GM10248 (cell line): ENCODE measurements at regions not wholly inside any gene's neighbourhood (a gene's known extent, or its start where the extent isn't known, plus 50 kb on each side); places are given as distances from the start of the nearest gene placed in this dataset.

ENCODE experiments used
- CTCF ChIA-PET: fragments of 300-600 bp; sonication (Branson Sonifier 250); formaldehyde crosslinking; extraction: SDS; loops from one replicate; lab custom pipeline; 2021; ENCODE audit warnings: antibody characterized with exemption; lab: Yijun Ruan, JAX
- POLR2A ChIA-PET: fragments of 350-650 bp; sonication (Branson Sonifier 250); formaldehyde crosslinking; extraction: SDS; loops from one replicate; lab custom pipeline; 2020; ENCODE audit warnings: antibody characterized with exemption; lab: Yijun Ruan, JAX
- DNase-seq: peaks from one replicate; pipeline ENCODE4 v3.0.0; 2012; ENCODE audit errors: extremely low spot score
- TF ChIP-seq, protein P1 (sequence below): IDR thresholded peaks from 2 replicates; pipeline ENCODE4 v1.5.1; 2012; ENCODE audit warnings: mild to moderate bottlenecking, low read depth; ENCODE audit errors: extremely low read depth, missing control alignments, control extremely low read depth

DNA sequence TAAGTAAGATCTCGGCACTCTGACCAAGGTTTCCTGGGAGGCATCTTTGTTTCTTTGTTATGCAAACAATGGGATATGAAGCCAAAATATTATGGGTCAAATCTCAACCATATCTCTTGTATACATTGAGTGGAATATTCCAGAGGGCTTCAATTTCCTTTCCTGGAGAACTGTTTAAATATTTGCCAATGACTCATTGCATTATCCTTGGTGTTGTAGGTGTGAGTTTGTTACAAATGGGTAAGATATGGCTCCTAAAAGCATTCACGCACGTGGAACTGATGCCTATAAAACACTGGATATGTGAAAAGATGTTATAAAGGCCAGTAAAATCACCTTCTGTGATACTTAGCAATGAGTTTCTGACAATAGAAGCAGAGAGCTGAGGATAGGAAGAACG is 150.5 kb upstream of the WDR1 start:
- TF ChIP-seq, protein P1, sequence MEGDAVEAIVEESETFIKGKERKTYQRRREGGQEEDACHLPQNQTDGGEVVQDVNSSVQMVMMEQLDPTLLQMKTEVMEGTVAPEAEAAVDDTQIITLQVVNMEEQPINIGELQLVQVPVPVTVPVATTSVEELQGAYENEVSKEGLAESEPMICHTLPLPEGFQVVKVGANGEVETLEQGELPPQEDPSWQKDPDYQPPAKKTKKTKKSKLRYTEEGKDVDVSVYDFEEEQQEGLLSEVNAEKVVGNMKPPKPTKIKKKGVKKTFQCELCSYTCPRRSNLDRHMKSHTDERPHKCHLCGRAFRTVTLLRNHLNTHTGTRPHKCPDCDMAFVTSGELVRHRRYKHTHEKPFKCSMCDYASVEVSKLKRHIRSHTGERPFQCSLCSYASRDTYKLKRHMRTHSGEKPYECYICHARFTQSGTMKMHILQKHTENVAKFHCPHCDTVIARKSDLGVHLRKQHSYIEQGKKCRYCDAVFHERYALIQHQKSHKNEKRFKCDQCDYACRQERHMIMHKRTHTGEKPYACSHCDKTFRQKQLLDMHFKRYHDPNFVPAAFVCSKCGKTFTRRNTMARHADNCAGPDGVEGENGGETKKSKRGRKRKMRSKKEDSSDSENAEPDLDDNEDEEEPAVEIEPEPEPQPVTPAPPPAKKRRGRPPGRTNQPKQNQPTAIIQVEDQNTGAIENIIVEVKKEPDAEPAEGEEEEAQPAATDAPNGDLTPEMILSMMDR, result no peak

DNA sequence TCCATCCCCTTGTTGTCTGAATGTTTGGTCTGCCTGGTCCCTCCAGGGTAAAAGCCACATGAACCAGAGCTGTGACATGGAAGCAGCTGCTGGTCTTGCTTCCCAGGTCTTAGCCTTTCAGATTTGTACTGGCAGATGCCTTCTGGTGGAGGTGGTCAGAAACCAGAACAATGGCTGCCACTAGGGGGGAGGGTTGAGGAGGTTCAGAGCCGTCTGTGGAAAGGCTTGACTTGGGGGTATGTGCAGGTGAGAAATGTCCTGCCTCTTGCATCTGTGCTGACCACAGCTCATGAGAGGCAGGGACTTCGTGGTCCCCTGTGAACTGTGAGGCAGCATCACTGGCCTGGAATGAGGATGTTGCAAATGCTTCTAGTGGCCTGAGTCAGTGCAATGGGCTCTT is 144.2 kb upstream of the WDR1 start:
- TF ChIP-seq, protein P1, result no peak
- POLR2A ChIA-PET, result no interaction called here
- CTCF ChIA-PET, result no interaction called here
- no peak for DNase-seq

More for the DNA sequence above, 150.5 kb upstream of the WDR1 start:
- POLR2A ChIA-PET, result no interaction called here
- CTCF ChIA-PET, result no interaction called here
- no peak for DNase-seq

DNA sequence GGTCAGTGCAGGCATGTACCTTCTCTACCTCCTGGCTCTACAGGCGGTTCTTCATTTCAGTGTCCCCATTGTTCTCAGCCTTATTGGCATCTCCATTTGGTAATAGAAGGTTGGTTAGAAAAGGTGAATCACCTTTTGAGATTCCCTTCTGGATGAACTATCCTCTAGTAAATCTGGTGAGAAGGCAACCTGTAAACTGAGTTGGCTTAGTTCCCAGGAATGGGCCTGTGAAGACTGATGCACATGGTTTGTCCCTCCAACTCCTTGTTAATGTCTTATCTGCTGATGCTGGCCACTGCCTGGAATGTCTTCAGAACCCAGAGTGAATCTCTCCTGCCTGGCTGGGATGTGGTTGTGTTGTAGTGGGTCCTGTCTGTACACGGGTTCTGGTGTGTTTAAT is 143.4 kb upstream of the WDR1 start:
- POLR2A ChIA-PET, result no interaction called here
- no peak for DNase-seq
- CTCF ChIA-PET, result no interaction called here
- TF ChIP-seq, protein P1, result no peak

DNA sequence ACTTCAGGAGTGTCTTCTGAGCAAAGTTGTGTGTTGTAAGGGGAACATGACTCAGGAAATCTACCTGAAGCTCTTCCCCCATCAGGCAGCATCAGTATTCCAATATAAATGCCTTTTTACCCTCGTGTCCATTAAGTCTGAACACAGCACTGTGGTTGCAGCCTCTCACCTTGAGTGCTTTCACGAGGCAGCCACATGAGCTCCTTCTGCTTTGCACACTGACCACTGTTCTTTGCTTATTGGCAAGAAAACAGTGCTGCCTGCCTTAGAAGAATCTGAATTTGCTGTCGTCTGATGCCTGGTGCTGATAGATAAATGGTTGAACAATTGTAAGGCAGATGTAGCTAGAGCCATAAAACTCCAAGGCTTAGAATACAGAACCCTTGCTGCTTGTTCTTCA is 139.6 kb upstream of the WDR1 start:
- CTCF ChIA-PET, result interaction anchor here (1.9 kb wide), 1 partner anchor 98 kb away, joined by 6 read pairs; no protein-coding TSS in a partner anchor
- POLR2A ChIA-PET, result no interaction called here

DNA sequence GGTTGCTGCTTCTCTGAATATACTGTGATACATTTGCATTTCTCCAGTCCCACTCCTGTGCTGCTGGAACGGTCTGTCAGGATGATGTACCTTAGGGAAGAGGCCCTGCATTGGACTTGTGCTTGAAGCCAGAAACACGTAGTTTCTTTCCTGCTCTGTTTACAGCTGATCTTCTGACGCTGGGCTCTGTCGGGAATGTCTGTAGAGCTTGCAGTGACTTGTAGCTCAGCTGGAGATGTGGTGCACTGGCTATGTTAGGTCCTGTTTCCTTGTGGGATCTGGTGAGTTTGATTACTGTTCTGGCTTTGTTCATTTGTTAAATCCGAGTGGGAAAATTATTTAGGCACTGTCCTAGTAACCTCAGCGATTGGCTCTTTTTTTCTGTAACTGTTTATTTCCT is 137.2 kb upstream of the WDR1 start:
- ChIA-PET CTCF (interaction anchor here (0.8 to 1.5 kb wide), 3 partner anchors 9 to 89 kb away, joined by 3 to 5 read pairs (median 3); no protein-coding TSS in a partner anchor), POLR2A (no interaction called here)
- TF ChIP-seq, protein P1, result no peak
- no peak for DNase-seq

More for the DNA sequence above, 139.6 kb upstream of the WDR1 start:
- DNase-seq, result no peak
- TF ChIP-seq, protein P1, result no peak

DNA sequence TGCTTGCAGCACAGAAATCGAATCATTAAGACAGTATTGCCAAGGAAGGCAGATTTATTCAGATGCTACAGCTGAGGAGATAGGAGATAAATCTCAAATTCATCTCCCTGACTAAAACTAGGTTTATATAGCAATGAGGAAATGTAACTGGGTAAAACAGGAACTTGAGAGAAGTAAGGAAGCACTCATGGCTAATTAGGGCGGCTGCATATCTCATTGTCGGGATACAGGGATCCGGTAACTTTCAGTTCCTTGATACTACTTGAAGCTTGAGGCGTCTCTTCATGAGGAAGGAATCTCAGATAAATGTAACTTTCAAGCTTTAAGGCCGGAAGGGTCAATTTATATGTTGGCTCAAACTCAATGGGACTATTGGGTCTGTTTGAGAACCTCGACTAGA is 129.2 kb upstream of the WDR1 start:
- DNase-seq, result no peak
- CTCF ChIA-PET, result no interaction called here
- POLR2A ChIA-PET, result no interaction called here
- TF ChIP-seq, protein P1, result no peak
